UCSD-AML1 (cell line): ENCODE measurements at regions not wholly inside any gene's neighbourhood (a gene's known extent, or its start where the extent isn't known, plus 50 kb on each side); places are given as distances from the start of the nearest gene placed in this dataset.
"Not testable (repeated sequence)": the region's sequence is repeated elsewhere in the genome, so short reads cannot be mapped to it uniquely, and the experiment has no call there.

Source experiments
- DNase-seq: peaks from one replicate; lab custom pipeline; 2025; ENCODE audit not compliant: unreplicated experiment; lab: John Stamatoyannopoulos, UW

DNA sequence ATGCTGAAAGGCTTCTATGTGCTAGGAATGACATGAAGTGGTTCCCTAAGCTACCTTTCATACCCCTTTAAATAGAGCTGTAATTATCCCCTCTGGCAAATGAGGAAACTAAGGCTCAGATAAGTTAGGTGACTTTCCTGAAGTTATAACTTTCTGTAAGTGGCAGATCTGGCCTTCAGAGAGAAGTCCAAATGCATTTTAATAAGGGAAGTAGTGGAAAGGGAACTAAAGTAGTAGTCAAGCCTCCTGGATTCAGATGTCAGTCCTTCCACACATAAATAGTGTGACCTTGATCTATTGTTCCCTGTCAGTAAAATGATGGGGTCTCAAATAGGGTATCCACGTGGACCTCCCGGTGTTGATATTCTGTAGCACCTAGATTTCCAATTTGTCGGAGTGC is 277.7 kb downstream of the EDEM1 start:
- no peak for DNase-seq

- no peak for DNase-seq
Measured at GRCh38 chr3:5466065-5466464, 278.6 kb downstream of the EDEM1 start.

GRCh38 chr3:5466717-5467116 is 279.2 kb downstream of the EDEM1 start:
- DNase-seq = no peak

GRCh38 chr3:5473471-5473870 is 286.0 kb downstream of the EDEM1 start:
- DNase-seq = no peak

GRCh38 chr3:5476403-5476802 is 288.9 kb downstream of the EDEM1 start:
- no peak for DNase-seq

DNA sequence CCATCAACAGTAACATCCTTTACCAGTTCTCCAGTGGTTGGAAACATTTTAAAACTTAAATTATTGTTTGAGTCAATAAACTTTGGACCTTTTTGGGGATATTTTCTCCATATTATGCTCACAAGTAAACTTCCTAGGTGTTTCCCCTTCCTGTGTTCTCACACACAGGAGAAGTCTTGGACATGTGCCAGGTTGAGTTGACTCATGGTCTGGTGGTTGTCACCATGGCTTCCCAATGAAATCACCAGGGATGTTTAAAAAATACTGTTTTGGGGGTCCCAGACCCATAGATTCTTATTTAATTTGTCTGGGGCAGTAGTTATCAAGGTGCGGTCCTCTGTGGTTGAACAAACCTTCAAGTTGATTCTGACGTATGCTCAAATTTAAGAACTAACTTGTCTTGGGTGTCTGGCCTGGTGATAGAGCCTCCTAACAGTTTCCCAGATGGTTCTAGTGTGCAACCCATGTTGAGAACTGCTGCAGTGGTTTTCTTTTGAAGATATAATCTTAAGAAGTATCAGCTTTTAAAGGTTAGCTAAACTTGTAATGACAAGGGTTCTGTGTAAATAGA is 291.8 kb downstream of the EDEM1 start:
- no peak for DNase-seq

DNA sequence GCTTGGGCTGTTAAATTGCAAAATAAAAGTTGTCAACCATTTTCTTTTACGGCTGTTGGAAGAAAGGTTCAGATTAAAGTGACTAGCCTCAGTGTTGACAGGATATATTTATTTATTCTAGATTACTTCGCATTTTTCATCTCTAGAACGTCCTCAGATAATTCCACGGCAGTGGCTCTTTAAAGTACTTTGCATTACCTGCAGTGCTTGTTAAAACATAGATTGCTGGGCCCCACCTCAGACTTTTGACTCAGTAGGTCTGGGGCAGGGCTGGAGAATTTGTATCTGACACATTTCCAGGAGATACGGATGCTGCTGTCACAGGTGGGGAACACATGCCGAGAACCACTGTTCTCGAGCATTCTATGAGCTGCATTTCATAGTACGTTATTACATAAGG is 292.7 kb downstream of the EDEM1 start:
- DNase-seq = no peak

GRCh38 chr3:5485427-5485826 is 297.9 kb downstream of the EDEM1 start:
- no peak for DNase-seq

GRCh38 chr3:5488771-5489170 is 301.3 kb downstream of the EDEM1 start:
- no peak for DNase-seq

- DNase-seq = no peak
Measured at GRCh38 chr3:5489536-5489935, 302.0 kb downstream of the EDEM1 start.

DNA sequence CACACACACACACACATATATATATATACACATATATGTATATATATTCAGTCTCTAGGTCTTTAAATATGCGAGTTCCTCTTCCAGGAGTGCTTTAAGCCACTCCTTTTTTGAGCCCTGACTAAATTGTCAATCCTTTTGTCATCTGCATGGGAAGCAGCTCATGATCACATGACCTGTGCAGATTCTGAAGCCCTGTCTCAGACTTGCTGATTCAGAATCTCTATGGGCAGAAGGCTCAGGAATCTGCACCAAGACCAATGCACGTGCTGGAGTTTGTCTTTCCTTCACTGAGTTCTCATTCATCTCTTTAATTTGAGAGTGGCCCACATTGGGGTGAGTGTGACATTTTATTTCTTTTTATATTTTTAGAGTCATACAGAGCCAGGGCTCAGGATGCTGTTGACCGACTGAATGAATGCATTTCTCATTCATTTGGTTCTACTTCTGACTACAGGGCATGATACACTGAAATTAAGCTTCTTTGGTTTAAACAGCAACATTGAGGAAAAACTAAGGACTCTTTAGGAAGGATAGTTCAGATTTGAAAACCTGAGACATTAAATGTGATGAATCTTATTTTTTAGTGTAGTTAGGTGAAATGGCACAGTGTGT is 307.5 kb downstream of the EDEM1 start:
- no peak for DNase-seq

GRCh38 chr3:5497497-5497896 is 310.0 kb downstream of the EDEM1 start:
- DNase-seq = no peak

DNA sequence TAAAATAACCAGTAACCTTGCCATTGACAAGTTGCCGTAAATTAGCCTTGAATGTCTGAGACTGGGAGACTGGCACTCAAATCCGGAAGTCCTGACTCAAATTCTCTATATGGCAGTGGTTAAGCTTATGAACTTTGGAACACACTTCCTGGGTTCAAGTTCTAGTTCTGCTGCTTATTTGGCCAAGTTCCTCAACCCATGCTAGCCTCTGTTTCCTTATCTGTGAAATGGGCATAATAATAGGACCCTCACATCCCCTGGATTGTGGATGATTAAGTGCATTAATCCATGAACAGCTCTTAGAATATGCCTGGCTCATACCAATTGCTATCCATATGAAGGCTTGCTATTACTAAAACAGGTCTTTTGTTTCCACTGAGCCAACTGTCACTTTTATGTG is 311.5 kb downstream of the EDEM1 start:
- no peak for DNase-seq

- DNase-seq = no peak
Measured at GRCh38 chr3:5499404-5499803, 311.9 kb downstream of the EDEM1 start.

- DNase-seq = no peak
Measured at GRCh38 chr3:5503136-5503535, 315.6 kb downstream of the EDEM1 start.

DNA sequence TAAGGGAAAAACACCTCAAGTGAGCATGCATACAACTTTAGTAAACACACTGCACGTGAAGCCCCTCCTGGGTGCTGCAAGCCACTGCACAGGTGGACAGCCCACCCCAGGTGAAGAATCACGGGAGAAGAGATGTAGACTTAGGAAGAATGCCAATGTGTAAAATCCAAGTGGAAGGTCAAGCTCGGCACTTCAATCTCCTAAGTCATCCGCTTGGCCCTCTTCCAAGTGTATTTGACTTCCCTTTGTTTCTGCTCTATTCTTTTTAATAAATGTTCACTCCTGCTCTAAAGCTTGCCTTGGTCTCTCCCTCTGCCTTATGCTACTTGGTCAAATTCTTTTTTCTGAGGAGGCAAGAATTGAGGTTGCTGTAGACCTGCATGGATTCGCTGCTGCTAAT is 316.6 kb downstream of the EDEM1 start:
- no peak for DNase-seq

- DNase-seq = no peak
Measured at GRCh38 chr3:5505163-5505562, 317.7 kb downstream of the EDEM1 start.

DNA sequence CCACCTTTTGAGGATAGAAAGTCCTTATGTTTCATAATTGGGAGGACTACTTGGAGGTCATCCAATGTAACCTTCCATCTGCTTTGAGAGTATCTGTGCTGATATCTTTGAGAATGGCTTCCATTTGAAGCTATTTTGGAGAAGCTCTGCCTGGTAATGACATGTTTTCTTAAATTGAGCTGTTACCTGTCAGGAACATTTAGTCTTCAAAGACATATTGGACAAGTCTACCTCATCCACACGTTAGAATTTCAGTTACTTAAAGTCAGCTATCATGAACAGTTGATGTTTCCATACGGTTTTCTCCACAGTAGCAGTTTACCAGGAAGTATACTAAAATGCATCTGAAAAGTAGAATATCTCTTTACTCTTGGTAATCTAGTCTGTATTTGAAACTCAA is 318.5 kb downstream of the EDEM1 start:
- no peak for DNase-seq

DNA sequence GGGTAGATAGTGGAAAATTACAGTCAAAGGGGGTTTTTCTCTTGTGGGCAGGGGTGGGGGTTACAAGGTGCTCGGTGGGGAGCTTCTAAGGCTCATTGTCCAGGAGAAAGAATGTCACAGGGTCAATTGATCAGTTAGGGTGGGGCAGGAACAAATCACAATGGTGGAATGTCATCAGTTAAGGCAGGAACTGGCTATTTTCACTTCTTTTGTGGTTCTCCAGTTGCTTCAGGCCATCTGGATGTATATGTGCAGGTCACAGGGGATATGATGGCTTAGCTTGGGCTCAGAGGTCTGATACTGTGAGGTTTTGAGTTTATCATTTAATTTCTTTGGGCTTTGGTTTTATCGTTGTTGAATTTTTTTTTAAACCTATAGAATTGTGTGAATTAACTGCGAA is 321.4 kb downstream of the EDEM1 start:
- DNase-seq = not testable (repeated sequence)

- no peak for DNase-seq
Measured at GRCh38 chr3:5510300-5510699, 322.8 kb downstream of the EDEM1 start.

GRCh38 chr3:5517921-5518320 is 330.4 kb downstream of the EDEM1 start:
- DNase-seq = no peak

DNA sequence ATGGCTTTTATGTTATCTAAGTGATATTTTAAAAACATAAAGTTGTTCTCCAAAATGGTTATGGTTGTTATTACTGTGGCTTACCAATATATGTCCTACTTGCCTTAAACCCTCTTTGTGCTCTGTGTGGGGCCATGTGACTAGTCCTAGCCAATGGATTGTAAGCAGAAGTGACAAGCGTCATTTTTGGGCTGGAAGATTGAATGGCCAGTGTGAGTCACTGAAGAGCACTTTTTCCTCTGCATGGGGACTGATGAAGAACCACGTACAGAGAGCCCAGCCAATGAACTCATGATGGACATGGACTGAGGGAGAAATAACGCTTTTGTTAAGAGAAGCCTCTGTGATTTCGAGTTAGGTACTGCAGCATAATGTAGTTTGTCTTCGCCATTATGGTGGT is 332.7 kb downstream of the EDEM1 start:
- no peak for DNase-seq

DNA sequence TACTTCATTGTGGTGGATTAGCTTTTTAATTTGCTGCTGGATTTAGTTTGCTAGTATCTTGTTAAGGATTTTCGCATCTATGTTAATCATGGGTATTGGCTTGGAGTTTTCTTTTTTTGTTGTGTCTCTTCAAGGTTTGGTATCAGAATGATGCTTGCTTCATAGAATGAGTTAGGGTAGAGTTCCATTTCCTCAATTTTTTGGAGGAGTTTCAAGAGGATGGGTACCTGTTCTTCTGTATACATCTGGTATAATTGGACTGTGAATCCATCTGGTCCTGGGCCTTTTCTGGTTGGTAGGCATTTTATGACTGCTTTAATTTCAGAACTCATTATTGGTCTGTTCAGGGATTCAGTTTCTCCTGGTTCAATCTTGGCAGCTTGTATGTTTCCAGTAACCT is 335.6 kb downstream of the EDEM1 start:
- DNase-seq = no peak
